CD4-positive, alpha-beta T cell treated with Interleukin-6 at 100 ng/mL for 8 hours (primary cell): ENCODE measurements at regions not wholly inside any gene's neighbourhood (a gene's known extent, or its start where the extent isn't known, plus 50 kb on each side); places are given as distances from the start of the nearest gene placed in this dataset.
"Not testable (repeated sequence)": the region's sequence is repeated elsewhere in the genome, so short reads cannot be mapped to it uniquely, and the experiment has no call there.

Source experiments
- DNase-seq: peaks from one replicate; pipeline ENCODE4 v3.0.0-alpha.2; 2020; ENCODE audit warnings: mixed read lengths, low spot score

- DNase-seq, result no peak
Measured at GRCh38 chr2:2896011-2896410, 481.6 kb downstream of the EIPR1 start.

GRCh38 chr2:2894011-2894410 is 483.6 kb downstream of the EIPR1 start:
- not testable (repeated sequence) for DNase-seq

- DNase-seq, result no peak
Measured at GRCh38 chr2:2892892-2893291, 484.7 kb downstream of the EIPR1 start.

- DNase-seq, result no peak
Measured at GRCh38 chr2:2892378-2892777, 485.2 kb downstream of the EIPR1 start.

GRCh38 chr2:2890901-2891300 is 486.7 kb downstream of the EIPR1 start:
- DNase-seq, result no peak

- no peak for DNase-seq
Measured at GRCh38 chr2:2890246-2890645, 487.4 kb downstream of the EIPR1 start.

- DNase-seq, result no peak
Measured at GRCh38 chr2:2889646-2890045, 488.0 kb downstream of the EIPR1 start.

- no peak for DNase-seq
Measured at GRCh38 chr2:2889141-2889540, 488.5 kb downstream of the EIPR1 start.

- no peak for DNase-seq
Measured at GRCh38 chr2:2887772-2888387, 489.7 kb downstream of the EIPR1 start.

- no peak for DNase-seq
Measured at GRCh38 chr2:2886922-2887321, 490.7 kb downstream of the EIPR1 start.

GRCh38 chr2:2881499-2881898 is 496.1 kb downstream of the EIPR1 start:
- DNase-seq, result no peak

- DNase-seq, result no peak
Measured at GRCh38 chr2:2880938-2881337, 496.7 kb downstream of the EIPR1 start.

- no peak for DNase-seq
Measured at GRCh38 chr2:2879781-2880180, 497.8 kb downstream of the EIPR1 start.

- DNase-seq, result no peak
Measured at GRCh38 chr2:2879071-2879470, 498.5 kb downstream of the EIPR1 start.

GRCh38 chr2:2877427-2877826 is 500.2 kb downstream of the EIPR1 start:
- DNase-seq, result no peak

- DNase-seq, result no peak
Measured at GRCh38 chr2:2876331-2877221, 501.0 kb downstream of the EIPR1 start.

GRCh38 chr2:2875831-2876230 is 501.8 kb downstream of the EIPR1 start:
- DNase-seq, result no peak

- no peak for DNase-seq
Measured at GRCh38 chr2:2875296-2875695, 502.3 kb downstream of the EIPR1 start.

- no peak for DNase-seq
Measured at GRCh38 chr2:2874805-2875204, 502.8 kb downstream of the EIPR1 start.

- DNase-seq, result no peak
Measured at GRCh38 chr2:2874341-2874740, 503.3 kb downstream of the EIPR1 start.

GRCh38 chr2:2873450-2873811 is 504.2 kb downstream of the EIPR1 start:
- DNase-seq, result no peak

- DNase-seq, result no peak
Measured at GRCh38 chr2:2872713-2873449, 504.7 kb downstream of the EIPR1 start.

GRCh38 chr2:2872309-2872617 is 505.4 kb downstream of the EIPR1 start:
- DNase-seq, result no peak
